GM21515 (cell line): ENCODE measurements at regions not wholly inside any gene's neighbourhood (a gene's known extent, or its start where the extent isn't known, plus 50 kb on each side); places are given as distances from the start of the nearest gene placed in this dataset.
"Not testable (repeated sequence)": the region's sequence is repeated elsewhere in the genome, so short reads cannot be mapped to it uniquely, and the experiment has no call there.

Experiments used
- ATAC-seq: cut with Tn5 transposase; IDR thresholded peaks from one replicate; pipeline ENCODE4 v1.9.1; 2021; ENCODE audit not compliant: unreplicated experiment

GRCh38 chr16:72657791-72658190 is 390.1 kb downstream of the ZFHX3 start:
- peak; percentile 91 for ATAC-seq

GRCh38 chr16:72657164-72657563 is 390.8 kb downstream of the ZFHX3 start:
- ATAC-seq = no peak

- no peak for ATAC-seq
Observed at GRCh38 chr16:72654535-72654934, 393.4 kb downstream of the ZFHX3 start.

- ATAC-seq = no peak
Observed at GRCh38 chr16:72649254-72649944, 398.5 kb downstream of the ZFHX3 start.

- no peak for ATAC-seq
Observed at GRCh38 chr16:72646615-72647014, 401.3 kb downstream of the ZFHX3 start.

- ATAC-seq = no peak
Observed at GRCh38 chr16:72645538-72645937, 402.4 kb downstream of the ZFHX3 start.

GRCh38 chr16:72644911-72645310 is 403.0 kb downstream of the ZFHX3 start:
- ATAC-seq = no peak

- ATAC-seq = no peak
Observed at GRCh38 chr16:72639494-72639893, 408.4 kb downstream of the ZFHX3 start.

- ATAC-seq = no peak
Observed at GRCh38 chr16:72637306-72637705, 410.6 kb downstream of the ZFHX3 start.

- ATAC-seq = no peak
Observed at GRCh38 chr16:72635694-72636093, 412.2 kb downstream of the ZFHX3 start.

GRCh38 chr16:72635104-72635503 is 412.8 kb downstream of the ZFHX3 start:
- ATAC-seq = no peak

GRCh38 chr16:72627182-72627896 is 420.6 kb downstream of the ZFHX3 start:
- ATAC-seq = not testable (repeated sequence)

GRCh38 chr16:72626623-72627022 is 421.3 kb downstream of the ZFHX3 start:
- no peak for ATAC-seq

- ATAC-seq = no peak
Observed at GRCh38 chr16:72621651-72622050, 426.3 kb downstream of the ZFHX3 start.

GRCh38 chr16:72620853-72621252 is 427.1 kb downstream of the ZFHX3 start:
- no peak for ATAC-seq

GRCh38 chr16:72620348-72620747 is 427.6 kb downstream of the ZFHX3 start:
- no peak for ATAC-seq

GRCh38 chr16:72615856-72616255 is 432.1 kb downstream of the ZFHX3 start:
- ATAC-seq = no peak

- no peak for ATAC-seq
Observed at GRCh38 chr16:72612718-72613117, 435.2 kb downstream of the ZFHX3 start.

- no peak for ATAC-seq
Observed at GRCh38 chr16:72612256-72612655, 435.7 kb downstream of the ZFHX3 start.

GRCh38 chr16:72609933-72610332 is 438.0 kb upstream of the PMFBP1 start:
- no peak for ATAC-seq

GRCh38 chr16:72609066-72609465 is 437.1 kb upstream of the PMFBP1 start:
- ATAC-seq = no peak

- ATAC-seq = no peak
Observed at GRCh38 chr16:72604375-72604774, 432.4 kb upstream of the PMFBP1 start.

GRCh38 chr16:72602499-72602898 is 430.5 kb upstream of the PMFBP1 start:
- ATAC-seq = no peak
